ENCODE measurements at regions not wholly inside any gene's neighbourhood (a gene's known extent, or its start where the extent isn't known, plus 50 kb on each side); places are given as distances from the start of the nearest gene placed in this dataset.
"Not testable (repeated sequence)": the region's sequence is repeated elsewhere in the genome, so short reads cannot be mapped to it uniquely, and the experiment has no call there.

DNA sequence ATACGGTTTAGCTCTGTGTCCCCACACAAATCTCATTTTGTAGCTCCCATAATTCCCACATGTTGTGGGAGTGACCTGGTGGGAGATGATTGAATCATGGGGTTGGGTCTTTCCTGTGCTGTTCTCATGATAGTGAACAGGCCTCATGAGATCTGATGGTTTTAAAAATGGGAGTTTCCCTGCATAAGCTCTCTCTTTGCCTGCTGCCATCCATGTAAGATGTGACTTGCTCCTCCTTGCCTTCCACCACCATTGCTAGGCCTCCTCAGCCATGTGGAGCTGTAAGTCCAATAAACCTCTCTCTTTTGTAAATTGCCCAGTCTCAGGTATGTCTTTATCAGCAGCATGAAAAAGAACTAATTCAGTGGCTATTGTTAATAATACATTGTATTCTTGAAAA is 73.8 kb downstream of the GPR85 start:
- TF ChIP-seq, protein P1, sequence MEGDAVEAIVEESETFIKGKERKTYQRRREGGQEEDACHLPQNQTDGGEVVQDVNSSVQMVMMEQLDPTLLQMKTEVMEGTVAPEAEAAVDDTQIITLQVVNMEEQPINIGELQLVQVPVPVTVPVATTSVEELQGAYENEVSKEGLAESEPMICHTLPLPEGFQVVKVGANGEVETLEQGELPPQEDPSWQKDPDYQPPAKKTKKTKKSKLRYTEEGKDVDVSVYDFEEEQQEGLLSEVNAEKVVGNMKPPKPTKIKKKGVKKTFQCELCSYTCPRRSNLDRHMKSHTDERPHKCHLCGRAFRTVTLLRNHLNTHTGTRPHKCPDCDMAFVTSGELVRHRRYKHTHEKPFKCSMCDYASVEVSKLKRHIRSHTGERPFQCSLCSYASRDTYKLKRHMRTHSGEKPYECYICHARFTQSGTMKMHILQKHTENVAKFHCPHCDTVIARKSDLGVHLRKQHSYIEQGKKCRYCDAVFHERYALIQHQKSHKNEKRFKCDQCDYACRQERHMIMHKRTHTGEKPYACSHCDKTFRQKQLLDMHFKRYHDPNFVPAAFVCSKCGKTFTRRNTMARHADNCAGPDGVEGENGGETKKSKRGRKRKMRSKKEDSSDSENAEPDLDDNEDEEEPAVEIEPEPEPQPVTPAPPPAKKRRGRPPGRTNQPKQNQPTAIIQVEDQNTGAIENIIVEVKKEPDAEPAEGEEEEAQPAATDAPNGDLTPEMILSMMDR (IDR thresholded peaks at IDR 0.05), result not testable (repeated sequence)
- not testable (repeated sequence) for TF ChIP-seq EZH2 (IDR thresholded peaks at IDR 0.05)
